Mammary epithelial cell (primary cell): ENCODE measurements at regions not wholly inside any gene's neighbourhood (a gene's known extent, or its start where the extent isn't known, plus 50 kb on each side); places are given as distances from the start of the nearest gene placed in this dataset.

ENCODE experiments used
- EZH2 ChIP-seq: IDR thresholded peaks from 2 replicates; pipeline ENCODE4 v1.6.1; 2012; ENCODE audit warnings: low read length, inconsistent platforms, borderline replicate concordance
- TF ChIP-seq, protein P1 (sequence below), 2 donors: IDR thresholded peaks in 1 of 2; conservative IDR thresholded peaks in 1 of 2; 2 replicates each; pipeline ENCODE4 v1.5.1; 2011 to 2012; ENCODE audit warnings: inconsistent platforms in 2 of 2, low read length in 2 of 2, mild to moderate bottlenecking in 2 of 2, control low read depth in 1 of 2, low read depth in 1 of 2; ENCODE audit not compliant: insufficient read depth in 1 of 2; ENCODE audit errors: extremely low read depth in 1 of 2

DNA sequence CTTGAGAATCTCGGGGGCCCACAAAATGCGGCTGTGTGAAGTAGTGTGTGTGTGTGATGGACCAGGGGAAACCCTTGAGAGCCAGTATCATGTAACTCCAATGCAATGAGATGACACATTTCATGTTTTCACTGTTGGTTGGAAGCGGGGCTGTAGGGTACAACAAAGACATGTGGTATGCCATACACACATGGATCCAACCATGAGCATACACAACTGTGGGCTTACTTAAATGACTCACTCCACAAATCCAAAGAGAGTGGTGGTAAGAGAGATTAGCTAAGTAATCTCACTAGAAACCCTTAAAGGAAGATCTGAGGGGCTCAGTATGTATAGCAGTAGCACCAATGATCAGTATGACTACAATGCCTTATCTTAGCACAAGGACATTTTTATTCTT lies 225.7 kb downstream of the SIPA1L2 start:
- TF ChIP-seq, protein P1, sequence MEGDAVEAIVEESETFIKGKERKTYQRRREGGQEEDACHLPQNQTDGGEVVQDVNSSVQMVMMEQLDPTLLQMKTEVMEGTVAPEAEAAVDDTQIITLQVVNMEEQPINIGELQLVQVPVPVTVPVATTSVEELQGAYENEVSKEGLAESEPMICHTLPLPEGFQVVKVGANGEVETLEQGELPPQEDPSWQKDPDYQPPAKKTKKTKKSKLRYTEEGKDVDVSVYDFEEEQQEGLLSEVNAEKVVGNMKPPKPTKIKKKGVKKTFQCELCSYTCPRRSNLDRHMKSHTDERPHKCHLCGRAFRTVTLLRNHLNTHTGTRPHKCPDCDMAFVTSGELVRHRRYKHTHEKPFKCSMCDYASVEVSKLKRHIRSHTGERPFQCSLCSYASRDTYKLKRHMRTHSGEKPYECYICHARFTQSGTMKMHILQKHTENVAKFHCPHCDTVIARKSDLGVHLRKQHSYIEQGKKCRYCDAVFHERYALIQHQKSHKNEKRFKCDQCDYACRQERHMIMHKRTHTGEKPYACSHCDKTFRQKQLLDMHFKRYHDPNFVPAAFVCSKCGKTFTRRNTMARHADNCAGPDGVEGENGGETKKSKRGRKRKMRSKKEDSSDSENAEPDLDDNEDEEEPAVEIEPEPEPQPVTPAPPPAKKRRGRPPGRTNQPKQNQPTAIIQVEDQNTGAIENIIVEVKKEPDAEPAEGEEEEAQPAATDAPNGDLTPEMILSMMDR (conservative IDR thresholded peaks at IDR 0.05 in 1 of 2, IDR thresholded peaks at IDR 0.05 in 1 of 2; ENCODE audit: extremely low read depth in 1 of 2, insufficient read depth in 1 of 2, low read depth in 1 of 2, low read length in 2 of 2) = no peak
- TF ChIP-seq EZH2 = no peak
